ENCODE measurements at regions not wholly inside any gene's neighbourhood (a gene's known extent, or its start where the extent isn't known, plus 50 kb on each side); places are given as distances from the start of the nearest gene placed in this dataset.
"Not testable (repeated sequence)": the region's sequence is repeated elsewhere in the genome, so short reads cannot be mapped to it uniquely, and the experiment has no call there.

DNA sequence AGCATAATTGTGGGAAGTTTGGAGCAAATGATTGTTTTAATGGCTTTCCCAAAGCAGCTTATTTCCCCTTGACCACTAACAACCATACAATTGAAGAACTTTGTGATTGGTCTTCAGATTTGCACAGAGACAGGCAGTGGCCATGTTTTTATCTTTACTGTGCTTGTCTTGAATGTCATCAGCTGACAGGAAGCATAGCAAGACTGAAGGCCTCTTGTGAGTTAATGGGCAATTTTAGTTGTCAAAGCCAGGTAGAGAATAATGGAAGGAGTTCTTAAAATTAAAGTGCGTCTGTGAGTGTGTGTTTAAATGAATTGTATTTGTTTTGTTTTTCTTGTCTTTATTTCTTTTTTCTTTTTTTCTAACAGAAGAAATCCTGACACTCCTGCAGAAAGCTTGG, 809.9 kb downstream of the TSN start:
- Mint-ChIP-seq H3K4me3 (ENCODE audit: low read depth) (no peak overlapping the region), H3K9me3 (ENCODE audit: low read depth) (peaks cover 2% of the 10 kb centered on the region), H3K36me3 (ENCODE audit: insufficient read depth) (no peaks in the 10 kb centered on the region), H3K27ac (no peak overlapping the region), H3K4me1 (ENCODE audit: low read depth) (no peaks in the 10 kb centered on the region), H3K27me3 (no peaks in the 10 kb centered on the region)
- no peak for DNase-seq (ENCODE audit: low spot score, unreplicated experiment)
- TF ChIP-seq, protein P1, sequence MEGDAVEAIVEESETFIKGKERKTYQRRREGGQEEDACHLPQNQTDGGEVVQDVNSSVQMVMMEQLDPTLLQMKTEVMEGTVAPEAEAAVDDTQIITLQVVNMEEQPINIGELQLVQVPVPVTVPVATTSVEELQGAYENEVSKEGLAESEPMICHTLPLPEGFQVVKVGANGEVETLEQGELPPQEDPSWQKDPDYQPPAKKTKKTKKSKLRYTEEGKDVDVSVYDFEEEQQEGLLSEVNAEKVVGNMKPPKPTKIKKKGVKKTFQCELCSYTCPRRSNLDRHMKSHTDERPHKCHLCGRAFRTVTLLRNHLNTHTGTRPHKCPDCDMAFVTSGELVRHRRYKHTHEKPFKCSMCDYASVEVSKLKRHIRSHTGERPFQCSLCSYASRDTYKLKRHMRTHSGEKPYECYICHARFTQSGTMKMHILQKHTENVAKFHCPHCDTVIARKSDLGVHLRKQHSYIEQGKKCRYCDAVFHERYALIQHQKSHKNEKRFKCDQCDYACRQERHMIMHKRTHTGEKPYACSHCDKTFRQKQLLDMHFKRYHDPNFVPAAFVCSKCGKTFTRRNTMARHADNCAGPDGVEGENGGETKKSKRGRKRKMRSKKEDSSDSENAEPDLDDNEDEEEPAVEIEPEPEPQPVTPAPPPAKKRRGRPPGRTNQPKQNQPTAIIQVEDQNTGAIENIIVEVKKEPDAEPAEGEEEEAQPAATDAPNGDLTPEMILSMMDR (IDR thresholded peaks at IDR 0.05; ENCODE audit: unreplicated experiment), result no peak

DNA sequence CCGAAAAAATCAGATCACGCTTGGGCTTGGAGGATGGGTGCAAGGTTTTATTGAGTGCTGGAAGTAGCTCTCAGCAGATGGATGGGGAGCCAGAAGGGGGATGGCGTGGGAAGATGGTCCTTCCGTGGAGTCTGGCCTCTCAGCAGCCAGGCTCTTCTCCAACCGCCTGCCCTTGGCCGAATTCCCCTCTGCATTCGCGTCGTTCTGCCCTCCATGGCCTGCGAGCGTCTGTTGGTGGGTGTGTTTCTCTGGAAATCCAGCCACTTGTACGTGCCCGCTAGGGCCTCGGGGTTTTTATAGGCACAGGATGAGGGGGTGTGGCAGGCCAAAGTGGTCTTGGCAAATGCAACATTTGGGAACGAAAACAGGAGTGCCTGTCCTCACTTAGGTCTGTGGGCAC, 815.2 kb downstream of the TSN start:
- H3K36me3 Mint-ChIP-seq (ENCODE audit: insufficient read depth), result no peaks in the 10 kb centered on the region
- DNase-seq (ENCODE audit: low spot score, unreplicated experiment), result no peak
- H3K27ac Mint-ChIP-seq, result no peak overlapping the region
- H3K27me3 Mint-ChIP-seq, result no peaks in the 10 kb centered on the region
- peaks cover 2% of the 10 kb centered on the region for H3K9me3 Mint-ChIP-seq (ENCODE audit: low read depth)
- H3K4me3 Mint-ChIP-seq (ENCODE audit: low read depth), result no peak overlapping the region
- H3K4me1 Mint-ChIP-seq (ENCODE audit: low read depth), result no peaks in the 10 kb centered on the region
- TF ChIP-seq, protein P1 (IDR thresholded peaks at IDR 0.05; ENCODE audit: unreplicated experiment), result no peak

DNA sequence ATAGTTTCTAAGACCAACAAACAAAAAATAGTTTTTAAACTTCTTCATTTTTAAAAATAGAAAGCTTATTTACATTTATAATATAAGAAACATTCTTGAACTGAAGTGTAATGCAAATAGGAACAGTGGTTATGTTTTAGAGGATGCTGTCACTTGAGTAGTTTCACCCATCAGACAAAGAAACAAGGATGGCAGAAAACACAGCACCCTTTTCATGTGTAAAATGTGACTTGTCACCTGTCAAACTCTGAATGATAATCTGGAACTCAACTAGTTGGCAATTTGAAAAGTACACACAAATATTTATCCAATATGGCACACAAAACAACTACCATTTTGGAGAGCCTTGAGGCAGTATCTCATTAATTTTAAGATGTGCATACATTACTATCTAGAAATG, 816.0 kb downstream of the TSN start:
- not testable (repeated sequence) for H3K36me3 Mint-ChIP-seq (ENCODE audit: insufficient read depth); H3K27me3 Mint-ChIP-seq; H3K27ac Mint-ChIP-seq; H3K4me3 Mint-ChIP-seq (ENCODE audit: low read depth); H3K4me1 Mint-ChIP-seq (ENCODE audit: low read depth); H3K9me3 Mint-ChIP-seq (ENCODE audit: low read depth); DNase-seq (ENCODE audit: low spot score, unreplicated experiment)

DNA sequence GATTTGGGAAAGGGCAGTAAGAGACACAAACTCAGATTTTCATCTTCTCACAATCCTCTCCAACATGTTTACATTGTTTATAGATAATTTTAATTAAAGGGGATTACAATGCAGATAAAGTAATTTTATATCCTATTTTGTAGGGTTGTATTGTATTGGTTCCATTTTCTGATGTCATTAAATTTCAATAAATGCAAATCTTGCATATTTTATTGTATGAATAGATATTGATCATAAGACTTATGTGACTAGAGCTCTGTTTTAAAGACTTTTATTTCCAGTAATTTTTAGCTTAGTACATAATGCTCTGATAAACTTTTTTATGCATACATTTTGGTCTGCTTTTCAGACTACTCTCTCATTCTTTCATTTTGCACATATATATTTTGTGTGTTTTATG, 819.6 kb downstream of the TSN start:
- Mint-ChIP-seq H3K4me1 (ENCODE audit: low read depth) (no peaks in the 10 kb centered on the region), H3K27ac (no peak overlapping the region), H3K27me3 (no peaks in the 10 kb centered on the region), H3K4me3 (ENCODE audit: low read depth) (no peak overlapping the region), H3K36me3 (ENCODE audit: insufficient read depth) (no peaks in the 10 kb centered on the region), H3K9me3 (ENCODE audit: low read depth) (no peaks in the 10 kb centered on the region)
- no peak for DNase-seq (ENCODE audit: low spot score, unreplicated experiment)
- TF ChIP-seq, protein P1 (IDR thresholded peaks at IDR 0.05; ENCODE audit: unreplicated experiment), result no peak

DNA sequence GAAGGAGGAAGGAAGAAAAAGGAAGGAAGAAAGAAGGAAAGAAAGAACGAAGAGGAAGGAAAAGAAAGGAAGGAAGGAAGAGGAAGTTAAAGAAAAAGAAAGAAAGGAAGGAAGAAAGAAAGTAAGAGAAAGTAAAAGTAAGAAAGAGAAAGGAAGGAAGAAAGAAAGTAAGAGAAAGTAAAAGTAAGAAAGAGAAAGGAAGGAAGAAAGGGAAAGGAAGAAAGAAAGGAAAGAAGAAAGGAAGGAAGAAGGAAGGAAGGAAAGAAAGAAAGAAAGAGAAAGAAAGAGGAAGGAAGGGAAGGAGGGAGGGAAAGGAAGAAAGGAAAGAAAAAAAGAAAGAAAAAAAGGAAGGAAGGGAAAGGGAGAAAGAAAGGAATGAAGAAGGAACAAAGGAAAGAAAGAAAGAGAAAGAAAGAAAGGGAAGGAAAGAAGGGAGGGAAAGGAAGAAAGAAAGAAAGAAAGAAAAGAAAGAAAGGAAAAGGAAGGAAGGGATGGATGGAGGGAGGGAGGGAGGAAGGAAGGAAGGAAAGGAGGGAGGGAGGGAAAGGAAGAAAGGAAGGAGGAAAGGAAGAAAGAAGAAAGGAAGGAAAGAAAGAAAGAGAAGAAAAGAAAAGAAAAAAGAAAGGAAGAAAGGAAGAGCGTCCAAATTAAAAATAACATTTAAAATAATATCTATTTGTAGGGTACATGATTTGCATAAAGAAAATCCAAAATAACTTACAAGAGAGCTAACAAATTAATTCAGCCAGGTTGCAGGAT, 827.9 kb downstream of the TSN start:
- TF ChIP-seq, protein P1 (IDR thresholded peaks at IDR 0.05; ENCODE audit: unreplicated experiment), result no peak
- Mint-ChIP-seq H3K4me3 (ENCODE audit: low read depth) (no peak overlapping the region), H3K9me3 (ENCODE audit: low read depth) (no peaks in the 10 kb centered on the region), H3K36me3 (ENCODE audit: insufficient read depth) (no peaks in the 10 kb centered on the region), H3K27ac (no peak overlapping the region), H3K27me3 (no peaks in the 10 kb centered on the region), H3K4me1 (ENCODE audit: low read depth) (no peaks in the 10 kb centered on the region)
- DNase-seq (ENCODE audit: low spot score, unreplicated experiment), result no peak

DNA sequence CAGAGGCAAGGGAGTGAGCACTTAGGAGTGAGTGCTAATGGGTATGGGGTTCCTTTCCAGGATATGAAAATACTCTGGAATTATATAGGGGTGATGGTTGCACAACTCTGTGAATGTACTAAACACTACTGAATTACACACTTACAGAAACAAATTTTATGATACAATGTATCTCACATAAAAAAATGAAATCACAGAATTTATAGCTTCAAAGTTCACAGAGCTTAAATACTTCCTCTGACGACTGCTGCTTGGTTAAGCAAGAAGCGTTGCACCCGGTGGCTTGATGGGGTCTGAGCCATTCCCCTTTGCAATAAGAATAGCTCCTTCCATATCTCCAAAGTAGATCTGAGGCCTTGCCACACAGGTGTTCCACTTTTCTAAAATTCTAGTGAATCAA, 835.1 kb downstream of the TSN start:
- H3K4me3 Mint-ChIP-seq (ENCODE audit: low read depth), result no peak overlapping the region
- TF ChIP-seq, protein P1 (IDR thresholded peaks at IDR 0.05; ENCODE audit: unreplicated experiment), result no peak
- H3K27me3 Mint-ChIP-seq, result no peaks in the 10 kb centered on the region
- peaks cover 3% of the 10 kb centered on the region for H3K9me3 Mint-ChIP-seq (ENCODE audit: low read depth)
- DNase-seq (ENCODE audit: low spot score, unreplicated experiment), result no peak
- no peaks in the 10 kb centered on the region for H3K4me1 Mint-ChIP-seq (ENCODE audit: low read depth)
- H3K36me3 Mint-ChIP-seq (ENCODE audit: insufficient read depth), result no peaks in the 10 kb centered on the region
- H3K27ac Mint-ChIP-seq, result no peak overlapping the region
